Suprapubic skin (tissue), 4 donors: ENCODE measurements at regions not wholly inside any gene's neighbourhood (a gene's known extent, or its start where the extent isn't known, plus 50 kb on each side); places are given as distances from the start of the nearest gene placed in this dataset.

ENCODE experiments used
- CTCF ChIP-seq, 2 donors: fragments of 200-600 bp in 1 of 2; fragments of 450-650 bp in 1 of 2; sonication (generic) in 1 of 2; IDR thresholded peaks; one replicate each; pipeline ENCODE4 v1.5.1; 2016 to 2019; ENCODE audit warnings: antibody characterized with exemption in 2 of 2, mild to moderate bottlenecking in 1 of 2, moderate library complexity in 1 of 2
- POLR2A ChIP-seq, 2 donors: fragments of 450-650 bp; IDR thresholded peaks; one replicate each; pipeline ENCODE4 v1.6.1; 2017; ENCODE audit warnings: antibody characterized with exemption in 2 of 2, mild to moderate bottlenecking in 2 of 2, moderate library complexity in 2 of 2
- POLR2AphosphoS5 ChIP-seq, 3 donors: sonication (generic); formaldehyde crosslinking; IDR thresholded peaks; one replicate each; pipeline ENCODE4 v1.6.1; 2017; ENCODE audit warnings: antibody characterized with exemption in 3 of 3

GRCh38 chr7:9328296-9328695 is 894.9 kb downstream of the NXPH1 start:
- TF ChIP-seq CTCF (IDR thresholded peaks at IDR 0.05) (no peak), POLR2AphosphoS5 (IDR thresholded peaks at IDR 0.05) (no peak), POLR2A (IDR thresholded peaks at IDR 0.05) (no peak)
